GM12878 (cell line): ENCODE measurements at regions not wholly inside any gene's neighbourhood (a gene's known extent, or its start where the extent isn't known, plus 50 kb on each side); places are given as distances from the start of the nearest gene placed in this dataset.

Source experiments
- ASH2L ChIP-seq: fragments of 300-600, 200-600 bp; sonication (generic); IDR thresholded peaks from 2 replicates; pipeline ENCODE4 v1.6.1; 2017; ENCODE audit warnings: low read depth, mild to moderate bottlenecking, borderline replicate concordance
- ATF2 ChIP-seq: IDR thresholded peaks from 2 replicates; pipeline ENCODE4 v1.6.1; 2012; ENCODE audit warnings: low read length, inconsistent platforms
- BACH1 ChIP-seq: fragments of 450-650 bp; IDR thresholded peaks from 2 replicates; pipeline ENCODE4 v1.6.1; 2017; ENCODE audit warnings: mild to moderate bottlenecking, borderline replicate concordance
- CEBPB ChIP-seq, 2 experiments: fragments of 150-350 bp in 1 of 2; IDR thresholded peaks; 2 replicates each; pipeline ENCODE4 v1.6.1; 2012 to 2014; ENCODE audit warnings: low read depth in 2 of 2, low read length in 2 of 2, borderline replicate concordance in 1 of 2, inconsistent platforms in 1 of 2
- CREM ChIP-seq: IDR thresholded peaks from 2 replicates; pipeline ENCODE4 v1.6.1; 2014; ENCODE audit warnings: antibody characterized with exemption, low read depth
- EED ChIP-seq: sonication (generic); IDR thresholded peaks from 2 replicates; pipeline ENCODE4 v1.6.1; 2016; ENCODE audit warnings: antibody characterized with exemption, low read depth
- GATAD2B ChIP-seq: fragments of 450-650 bp; conservative IDR thresholded peaks from 2 replicates; pipeline ENCODE4 v1.6.1; 2017; ENCODE audit warnings: low read depth, mild to moderate bottlenecking, moderate library complexity
- HDAC6 ChIP-seq: fragments of 200-600 bp; sonication (generic); IDR thresholded peaks from one replicate; pipeline ENCODE4 v1.8.0; 2017; ENCODE audit warnings: antibody characterized with exemption; ENCODE audit not compliant: unreplicated experiment
- HDGF ChIP-seq: fragments of 450-650 bp; IDR thresholded peaks from 2 replicates; pipeline ENCODE4 v1.6.1; 2016; ENCODE audit warnings: antibody characterized with exemption
- HSF1 ChIP-seq: fragments of 150-350 bp; IDR thresholded peaks from 2 replicates; pipeline ENCODE4 v1.6.1; 2014; ENCODE audit warnings: mild to moderate bottlenecking, low read depth, low read length
- IKZF2 ChIP-seq, 2 experiments: fragments of 450-650 bp; IDR thresholded peaks; 2 replicates each; pipeline ENCODE4 v1.6.1; 2017; ENCODE audit warnings: mild to moderate bottlenecking in 2 of 2, moderate library complexity in 2 of 2
- MEF2B ChIP-seq: fragments of 450-650 bp; IDR thresholded peaks from 2 replicates; pipeline ENCODE4 v1.6.1; 2018; ENCODE audit warnings: mild to moderate bottlenecking, moderate library complexity; ENCODE audit not compliant: partially characterized antibody, poor library complexity, severe bottlenecking
- MYC ChIP-seq: IDR thresholded peaks from 2 replicates; pipeline ENCODE4 v1.6.1; 2011; ENCODE audit warnings: mild to moderate bottlenecking, low read length, moderate library complexity, inconsistent platforms; ENCODE audit not compliant: insufficient read depth, insufficient replicate concordance, insufficient read length, severe bottlenecking
- NBN ChIP-seq: fragments of 450-650 bp; IDR thresholded peaks from 2 replicates; pipeline ENCODE4 v1.6.1; 2016
- NFIC ChIP-seq: IDR thresholded peaks from 2 replicates; pipeline ENCODE4 v1.6.1; 2012; ENCODE audit warnings: low read depth, mild to moderate bottlenecking, inconsistent platforms, low read length, moderate library complexity
- NR2C2 ChIP-seq: IDR thresholded peaks from 2 replicates; pipeline ENCODE4 v1.6.1; 2011; ENCODE audit warnings: borderline replicate concordance, low read depth; ENCODE audit not compliant: control insufficient read depth, insufficient read length
- NR2F1 ChIP-seq: fragments of 450-650 bp; conservative IDR thresholded peaks from 2 replicates; pipeline ENCODE4 v1.6.1; 2017; ENCODE audit warnings: mild to moderate bottlenecking
- PAX5 ChIP-seq: IDR thresholded peaks from 2 replicates; pipeline ENCODE4 v1.6.1; 2011; ENCODE audit warnings: low read depth, low read length, borderline replicate concordance
- RCOR1 ChIP-seq: conservative IDR thresholded peaks from 2 replicates; pipeline ENCODE4 v1.6.1; 2012; ENCODE audit warnings: low read depth, low read length, improper control_type of control experiment
- RELA ChIP-seq: fragments of 450-650 bp; IDR thresholded peaks from 2 replicates; pipeline ENCODE4 v1.8.0; 2014; ENCODE audit warnings: borderline replicate concordance; ENCODE audit not compliant: partially characterized antibody
- TARDBP ChIP-seq: IDR thresholded peaks from 2 replicates; pipeline ENCODE4 v1.6.1; 2016; ENCODE audit warnings: borderline replicate concordance
- YBX1 ChIP-seq: fragments of 450-650 bp; IDR thresholded peaks from 2 replicates; pipeline ENCODE4 v1.6.1; 2016; ENCODE audit warnings: antibody characterized with exemption
- ZBTB4 ChIP-seq: fragments of 450-650 bp; formaldehyde crosslinking; IDR thresholded peaks from 2 replicates; pipeline ENCODE4 v1.4.0; 2022; ENCODE audit warnings: mild to moderate bottlenecking, moderate library complexity
- ZNF24 ChIP-seq: fragments of 450-650 bp; IDR thresholded peaks from 2 replicates; pipeline ENCODE4 v1.6.1; 2017; ENCODE audit warnings: antibody characterized with exemption, mild to moderate bottlenecking
- ZNF384 ChIP-seq: IDR thresholded peaks from 2 replicates; pipeline ENCODE4 v1.6.1; 2012; ENCODE audit warnings: low read depth, mild to moderate bottlenecking, low read length, improper control_type of control experiment, borderline replicate concordance
- TF ChIP-seq, protein P1 (sequence below): fragments of 450-650 bp; IDR thresholded peaks from 2 replicates; pipeline ENCODE4 v1.6.1; 2016; ENCODE audit warnings: mild to moderate bottlenecking

- TF ChIP-seq ZNF384: no peak
- no peak for TF ChIP-seq CREM
- no peak for TF ChIP-seq HDGF
- TF ChIP-seq TARDBP: no peak
- TF ChIP-seq ZNF24: no peak
- TF ChIP-seq MEF2B: no peak
- TF ChIP-seq MYC: no peak
- TF ChIP-seq ZBTB4 (CRISPR knock-in tag): no peak
- TF ChIP-seq ATF2: no peak
- TF ChIP-seq IKZF2 (IDR thresholded peaks at IDR 0.05): peak; percentile 59 to 68; a peak in 2 of 4 replicates
- no peak for TF ChIP-seq BACH1
- TF ChIP-seq HDAC6: no peak
- no peak for TF ChIP-seq ASH2L
- TF ChIP-seq GATAD2B: peak; percentile 50; the same call in 1 of the 2 replicates
- TF ChIP-seq HSF1: 0 out of 2 replicates have a peak, but pooled peaks have one; percentile 21
- TF ChIP-seq RCOR1: no peak
- TF ChIP-seq PAX5: no peak
- TF ChIP-seq, protein P1, sequence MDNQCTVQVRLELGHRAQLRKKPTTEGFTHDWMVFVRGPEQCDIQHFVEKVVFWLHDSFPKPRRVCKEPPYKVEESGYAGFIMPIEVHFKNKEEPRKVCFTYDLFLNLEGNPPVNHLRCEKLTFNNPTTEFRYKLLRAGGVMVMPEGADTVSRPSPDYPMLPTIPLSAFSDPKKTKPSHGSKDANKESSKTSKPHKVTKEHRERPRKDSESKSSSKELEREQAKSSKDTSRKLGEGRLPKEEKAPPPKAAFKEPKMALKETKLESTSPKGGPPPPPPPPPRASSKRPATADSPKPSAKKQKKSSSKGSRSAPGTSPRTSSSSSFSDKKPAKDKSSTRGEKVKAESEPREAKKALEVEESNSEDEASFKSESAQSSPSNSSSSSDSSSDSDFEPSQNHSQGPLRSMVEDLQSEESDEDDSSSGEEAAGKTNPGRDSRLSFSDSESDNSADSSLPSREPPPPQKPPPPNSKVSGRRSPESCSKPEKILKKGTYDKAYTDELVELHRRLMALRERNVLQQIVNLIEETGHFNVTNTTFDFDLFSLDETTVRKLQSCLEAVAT: peak; percentile 90
- no peak for TF ChIP-seq YBX1
- no peak for TF ChIP-seq CEBPB (IDR thresholded peaks at IDR 0.05; ENCODE audit: borderline replicate concordance in 1 of 2, low read depth in 2 of 2, low read length in 2 of 2)
- no peak for TF ChIP-seq NR2C2
- 0 out of 2 replicates have a peak, but pooled peaks have one; percentile 32 for TF ChIP-seq NR2F1
- TF ChIP-seq EED: no peak
- no peak for TF ChIP-seq NFIC
- TF ChIP-seq NBN: peak; percentile 74
- TF ChIP-seq RELA: no peak
Observed at GRCh38 chr11:23097891-23098290, 237.6 kb upstream of the CCDC179 start (continued).
